GM21447 (cell line): ENCODE measurements at regions not wholly inside any gene's neighbourhood (a gene's known extent, or its start where the extent isn't known, plus 50 kb on each side); places are given as distances from the start of the nearest gene placed in this dataset.

ENCODE experiments used
- ATAC-seq: cut with Tn5 transposase; IDR thresholded peaks from one replicate; pipeline ENCODE4 v1.9.1; 2021; ENCODE audit not compliant: unreplicated experiment

DNA sequence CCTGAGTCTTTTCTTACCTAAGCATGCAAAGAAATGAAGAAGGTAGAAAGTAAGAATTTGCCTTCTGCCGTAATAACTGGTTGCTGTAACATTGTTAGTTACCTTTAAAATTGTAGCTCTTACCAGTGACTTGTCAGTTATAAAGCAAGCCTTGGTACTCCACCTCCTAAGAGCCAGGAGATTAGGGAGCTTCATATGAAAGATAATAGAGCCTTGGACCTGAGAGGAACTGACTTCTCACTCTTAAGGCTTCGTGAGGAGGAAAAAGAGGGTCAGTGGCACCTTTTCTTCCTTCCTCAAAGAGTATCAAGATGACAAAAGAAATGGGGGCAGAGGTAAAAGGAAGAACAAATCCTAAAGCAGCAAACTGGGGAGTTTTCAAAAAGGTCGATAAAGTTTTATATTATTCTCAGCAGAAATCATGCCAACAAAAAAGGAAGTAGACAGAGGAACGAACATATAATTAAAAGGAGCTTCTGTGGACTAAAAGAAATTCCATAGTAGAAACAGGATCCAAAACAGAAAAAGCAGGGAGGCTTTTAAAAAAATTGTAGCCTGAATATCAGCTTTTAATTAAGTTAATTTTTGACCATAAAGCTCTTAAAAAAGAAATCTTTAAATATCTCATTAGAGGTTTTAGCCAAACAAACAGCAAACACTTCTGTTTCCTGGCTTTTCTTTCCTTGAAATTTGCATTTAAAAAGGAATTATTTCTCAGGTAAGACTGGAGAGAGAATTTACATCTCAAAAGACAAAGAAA is 847.1 kb upstream of the ALCAM start:
- no peak for ATAC-seq

DNA sequence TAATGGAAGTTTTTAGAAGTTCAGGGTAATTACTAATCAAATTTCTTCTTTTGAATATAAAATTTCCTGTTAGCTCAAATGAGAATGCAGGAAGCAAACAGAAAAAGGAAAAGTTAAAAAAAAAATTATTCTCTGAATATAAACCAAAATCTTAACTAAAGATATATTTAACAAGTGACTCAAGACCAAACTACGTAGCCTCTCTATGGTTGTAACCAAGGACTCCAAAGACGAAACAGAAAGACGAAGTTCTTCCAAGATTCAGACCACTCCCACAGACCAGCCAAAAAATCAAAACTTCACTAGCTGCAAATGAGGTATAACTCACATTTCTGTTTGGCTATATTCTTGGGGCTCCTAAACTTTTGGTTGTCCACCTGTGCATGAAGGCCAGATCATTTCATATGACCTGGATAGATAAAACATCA is 846.5 kb upstream of the ALCAM start:
- peak; percentile 39 for ATAC-seq

DNA sequence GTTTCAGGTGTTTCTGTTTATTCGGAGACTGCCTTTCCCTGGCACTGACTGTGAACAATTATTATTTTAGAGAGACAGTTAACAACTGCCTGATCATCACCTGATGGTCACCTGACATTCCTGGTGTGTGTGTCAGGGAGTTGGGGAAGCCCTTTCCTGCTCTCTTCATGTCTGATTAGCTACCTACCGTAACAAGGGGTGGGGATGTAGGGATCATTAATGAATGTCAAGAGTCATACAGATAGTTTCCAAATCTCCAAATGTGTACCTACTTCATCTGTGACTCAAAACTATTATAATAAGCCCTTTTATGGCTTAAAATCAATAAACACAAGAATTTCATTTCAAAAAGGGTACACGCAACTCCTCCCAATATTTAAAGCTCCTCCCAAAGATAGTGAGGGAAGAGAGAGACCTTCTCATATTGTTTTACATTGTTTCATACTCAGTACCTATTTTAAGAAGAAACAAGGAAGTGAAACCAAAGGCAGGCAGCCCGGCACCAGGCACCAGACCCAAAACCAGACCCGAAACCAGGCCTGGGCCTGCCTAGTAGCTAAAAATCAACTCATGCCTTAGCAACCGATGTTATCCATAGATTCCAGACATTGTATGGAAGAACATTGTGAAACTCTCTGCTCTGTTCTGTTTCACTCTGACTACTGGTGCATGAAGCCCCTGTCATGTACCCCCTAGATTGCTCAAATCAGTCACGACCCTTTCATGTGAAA is 844.9 kb upstream of the ALCAM start:
- ATAC-seq = peak; percentile 46

DNA sequence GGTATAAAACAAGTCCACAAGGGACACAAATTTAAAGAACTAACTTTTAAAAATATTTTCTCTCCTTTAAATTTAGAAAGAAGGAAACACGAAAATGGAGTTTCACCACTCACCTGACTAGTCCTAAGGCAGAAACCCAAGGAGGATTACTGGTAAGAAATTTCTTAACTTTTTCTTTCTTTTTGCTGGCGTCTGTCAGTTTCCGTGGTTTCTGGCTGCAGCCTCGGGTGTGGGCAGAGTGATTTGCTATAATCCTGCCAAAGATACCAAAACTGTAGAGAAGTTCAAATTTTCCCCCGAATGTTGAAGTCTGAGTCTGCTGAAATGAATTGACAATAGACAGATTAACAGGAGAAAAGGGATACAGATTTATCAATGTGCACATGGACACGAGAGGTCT is 843.6 kb upstream of the ALCAM start:
- peak; percentile 21 for ATAC-seq

DNA sequence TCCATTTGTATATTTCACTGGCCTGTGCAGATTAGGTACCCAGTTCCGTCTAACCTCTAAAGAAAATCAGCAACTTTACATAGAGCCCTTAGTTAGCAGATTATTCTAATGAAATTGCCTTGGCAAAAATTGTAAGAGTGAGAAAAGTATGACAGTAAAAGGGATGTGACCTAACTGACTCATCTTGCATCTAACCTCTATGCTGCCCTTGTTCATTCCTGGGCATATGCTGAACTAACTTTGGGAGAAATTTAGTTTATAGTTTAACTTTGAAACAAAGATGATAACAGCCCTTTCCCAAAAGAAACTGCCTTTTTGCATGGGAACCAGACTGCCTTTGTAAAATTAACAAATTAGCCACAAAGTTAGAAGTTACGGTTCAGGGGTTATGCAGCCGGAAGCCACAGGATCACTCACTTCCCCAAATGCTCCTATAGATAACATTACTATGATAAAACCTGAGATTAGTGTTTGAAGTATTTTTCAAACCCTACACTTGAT is 839.8 kb upstream of the ALCAM start:
- ATAC-seq = peak; percentile 79

DNA sequence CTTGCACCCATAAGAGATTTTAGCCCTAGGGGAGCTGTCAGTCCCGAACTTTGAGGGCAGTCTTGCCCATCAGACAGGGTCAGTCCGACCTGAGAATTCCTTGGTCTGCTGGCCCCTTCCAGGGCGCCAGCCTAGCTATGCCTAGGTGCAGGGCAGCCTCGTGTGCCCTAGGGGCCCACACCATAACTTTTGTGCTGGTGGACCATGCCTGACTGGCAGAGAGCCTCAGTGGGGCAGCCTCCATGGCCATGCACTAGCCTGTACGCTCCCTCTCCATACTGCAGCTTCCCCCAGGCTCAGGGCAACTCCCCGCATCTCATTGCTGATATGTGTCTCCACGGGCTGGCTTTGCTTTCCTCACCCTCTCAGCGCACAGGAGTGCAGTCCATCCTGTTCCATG is 835.8 kb upstream of the ALCAM start:
- no peak for ATAC-seq

DNA sequence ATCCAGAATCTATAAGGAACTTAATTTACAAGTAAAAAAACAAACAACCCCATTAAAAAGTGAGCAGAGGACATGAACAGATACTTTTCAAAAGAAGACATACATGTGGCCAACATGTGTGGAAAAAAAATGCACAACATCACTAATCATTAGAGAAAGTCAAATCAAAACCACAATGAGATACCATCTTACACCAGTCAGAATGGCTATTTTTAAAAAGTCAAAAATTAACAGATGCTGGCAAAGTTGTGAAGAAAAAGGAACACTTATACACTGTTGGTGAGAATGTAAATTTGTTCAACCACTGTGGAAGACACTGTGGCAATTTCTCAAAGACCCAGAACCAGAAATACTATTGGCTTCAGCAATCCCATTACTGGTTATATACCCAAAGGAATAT is 830.0 kb upstream of the ALCAM start:
- no peak for ATAC-seq

DNA sequence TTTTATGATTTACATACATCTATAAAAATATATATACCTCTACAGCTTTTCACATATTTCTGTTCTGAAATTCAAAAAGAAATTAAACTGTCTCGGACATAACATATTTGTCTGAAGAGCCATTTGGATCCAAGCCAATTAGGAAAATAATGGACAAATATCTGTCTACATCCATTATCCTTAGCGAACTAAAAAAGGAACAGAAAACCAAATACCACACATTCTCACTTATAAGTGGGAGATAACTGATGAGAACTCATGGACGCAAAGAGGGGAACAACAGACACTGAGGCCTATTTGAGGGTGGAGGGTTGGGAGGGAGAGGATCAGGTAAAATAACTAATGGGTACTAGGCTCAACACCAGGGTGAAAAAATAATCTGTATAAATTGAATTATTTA is 829.4 kb upstream of the ALCAM start:
- ATAC-seq = no peak

DNA sequence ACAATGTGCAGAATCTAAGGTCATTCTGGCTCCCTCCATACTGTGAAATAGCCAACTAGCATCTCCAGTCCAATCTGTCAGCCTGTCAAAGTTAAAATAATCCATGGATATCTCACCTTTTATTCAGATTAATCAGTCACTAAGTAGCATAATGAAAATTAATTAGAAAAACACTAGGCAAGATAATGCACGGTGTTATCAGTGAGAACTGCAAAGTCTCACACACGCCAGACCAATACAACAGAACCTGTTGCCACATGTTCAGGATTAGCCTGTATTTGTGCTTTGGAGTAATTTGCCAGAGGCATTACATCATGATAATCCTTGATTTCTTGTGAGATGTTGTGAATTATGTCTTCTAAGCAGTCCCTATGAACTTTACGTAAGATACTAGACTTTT is 820.4 kb upstream of the ALCAM start:
- ATAC-seq = no peak

DNA sequence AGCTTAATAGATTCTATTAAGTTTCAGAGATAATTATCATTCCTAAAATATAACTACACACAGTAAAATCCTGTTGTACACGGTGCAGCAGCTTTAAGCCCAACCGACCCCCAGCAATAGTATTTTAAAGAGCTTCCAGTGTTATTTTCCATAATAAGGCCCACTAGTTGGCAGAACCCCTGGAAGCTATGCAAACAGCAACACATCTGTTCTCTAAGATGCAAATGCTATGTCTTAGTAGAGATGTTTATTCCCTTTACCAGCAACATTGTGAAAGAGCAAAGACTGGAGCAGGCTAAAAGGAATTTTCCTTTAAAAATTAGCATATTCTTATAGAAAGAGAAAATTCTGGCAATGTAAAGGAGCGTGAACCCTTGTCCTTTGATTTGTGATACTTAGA is 819.7 kb upstream of the ALCAM start:
- ATAC-seq = no peak

DNA sequence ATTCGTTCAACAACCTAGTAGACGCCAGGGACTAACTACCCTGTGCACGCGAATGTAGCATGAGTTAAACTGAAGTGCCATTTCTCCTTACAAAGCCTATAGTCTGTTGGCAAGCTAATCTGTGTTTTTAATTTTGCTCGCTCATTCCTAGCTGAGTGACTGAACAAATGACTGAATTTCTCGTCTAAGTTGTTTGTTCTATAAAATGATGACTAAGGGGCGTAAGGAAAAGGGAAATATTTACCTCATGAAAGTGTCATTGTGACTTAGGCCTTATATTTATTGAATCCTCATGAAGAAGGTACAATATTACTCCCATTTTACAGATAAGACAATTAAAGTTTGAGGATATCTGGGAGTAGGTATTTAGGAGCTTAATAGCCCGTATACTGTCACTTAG is 818.3 kb upstream of the ALCAM start:
- no peak for ATAC-seq

DNA sequence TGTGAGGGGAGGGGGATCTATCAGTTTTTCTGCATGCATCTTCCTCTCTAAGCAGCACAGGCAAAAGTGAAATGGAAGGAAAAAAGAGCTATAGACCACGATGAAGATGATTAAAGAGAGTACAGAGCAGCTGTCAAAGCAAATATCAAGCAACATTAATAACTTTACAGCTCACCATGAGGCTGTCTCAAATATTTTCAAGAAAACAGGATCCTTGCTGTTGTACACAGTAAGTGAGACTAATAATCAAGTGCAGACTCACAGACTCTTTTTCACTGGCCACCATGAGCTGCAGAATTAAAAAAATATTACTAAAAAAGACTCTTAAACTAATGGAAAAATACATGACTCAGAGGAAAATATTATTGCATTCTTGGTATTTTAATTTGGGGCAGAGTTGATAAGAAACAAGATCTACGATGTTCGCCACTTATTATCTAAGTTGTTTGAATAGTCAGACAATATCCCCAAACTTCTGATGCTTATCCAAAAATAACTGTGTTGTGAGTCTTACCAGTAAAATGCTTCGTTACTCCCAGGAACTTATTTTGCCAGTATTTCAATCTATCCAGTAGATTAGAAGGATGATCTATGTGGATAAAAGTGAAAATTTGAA is 817.5 kb upstream of the ALCAM start:
- ATAC-seq = no peak

DNA sequence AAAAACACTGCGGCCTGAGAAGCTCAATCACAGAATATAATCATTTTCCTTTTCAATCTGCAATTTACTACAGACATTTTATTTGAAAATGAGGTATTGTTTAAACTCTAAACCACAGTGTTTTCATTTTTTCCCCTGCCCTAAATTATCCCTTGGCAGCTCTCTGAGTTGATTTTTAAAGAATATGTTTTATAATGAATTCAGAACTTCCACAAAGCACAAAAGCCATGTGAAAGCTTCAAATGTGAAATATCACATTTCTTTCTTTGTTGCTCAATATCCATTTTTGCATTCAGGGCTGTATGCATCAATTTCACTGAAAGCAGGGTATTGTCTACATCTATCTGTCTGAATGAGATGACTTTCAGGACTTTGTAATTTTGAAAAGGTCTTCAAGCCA is 813.6 kb upstream of the ALCAM start:
- ATAC-seq = no peak

DNA sequence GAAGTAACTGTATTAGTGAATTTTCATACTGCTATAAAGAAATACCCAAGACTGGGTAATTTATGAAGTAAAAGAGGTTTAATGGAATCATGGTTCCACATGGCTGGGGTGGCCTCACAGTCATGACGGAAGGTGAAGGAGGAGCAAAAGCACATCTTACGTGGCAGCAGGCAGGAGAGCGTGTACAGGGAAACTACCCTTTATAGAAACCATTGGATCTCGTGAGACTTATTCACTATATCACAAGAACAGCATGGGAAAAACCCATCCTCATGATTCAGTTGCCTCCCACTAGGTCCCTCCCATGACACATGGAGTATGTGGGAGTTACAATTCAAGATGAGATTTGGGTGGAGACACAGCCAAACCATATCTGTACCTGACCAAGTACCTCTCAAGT is 812.3 kb upstream of the ALCAM start:
- no peak for ATAC-seq

DNA sequence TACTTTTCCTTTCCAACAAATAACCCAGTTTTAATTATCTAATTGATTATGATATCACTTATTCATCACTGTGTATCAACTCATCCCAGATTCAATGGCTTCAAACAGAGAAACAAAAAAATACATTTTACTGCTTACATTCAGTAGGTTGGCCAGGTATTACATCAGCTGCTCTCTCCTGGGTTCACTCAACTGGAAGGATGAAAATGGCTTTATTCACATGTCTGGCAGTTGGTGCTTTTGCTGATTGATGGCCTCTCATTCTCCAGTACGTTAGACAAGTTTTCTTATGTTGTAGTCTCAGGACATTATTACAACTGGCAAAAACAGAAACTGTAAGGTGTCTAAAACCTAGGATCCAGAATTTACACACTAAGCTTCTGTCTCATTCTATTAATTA is 811.0 kb upstream of the ALCAM start:
- ATAC-seq = no peak

DNA sequence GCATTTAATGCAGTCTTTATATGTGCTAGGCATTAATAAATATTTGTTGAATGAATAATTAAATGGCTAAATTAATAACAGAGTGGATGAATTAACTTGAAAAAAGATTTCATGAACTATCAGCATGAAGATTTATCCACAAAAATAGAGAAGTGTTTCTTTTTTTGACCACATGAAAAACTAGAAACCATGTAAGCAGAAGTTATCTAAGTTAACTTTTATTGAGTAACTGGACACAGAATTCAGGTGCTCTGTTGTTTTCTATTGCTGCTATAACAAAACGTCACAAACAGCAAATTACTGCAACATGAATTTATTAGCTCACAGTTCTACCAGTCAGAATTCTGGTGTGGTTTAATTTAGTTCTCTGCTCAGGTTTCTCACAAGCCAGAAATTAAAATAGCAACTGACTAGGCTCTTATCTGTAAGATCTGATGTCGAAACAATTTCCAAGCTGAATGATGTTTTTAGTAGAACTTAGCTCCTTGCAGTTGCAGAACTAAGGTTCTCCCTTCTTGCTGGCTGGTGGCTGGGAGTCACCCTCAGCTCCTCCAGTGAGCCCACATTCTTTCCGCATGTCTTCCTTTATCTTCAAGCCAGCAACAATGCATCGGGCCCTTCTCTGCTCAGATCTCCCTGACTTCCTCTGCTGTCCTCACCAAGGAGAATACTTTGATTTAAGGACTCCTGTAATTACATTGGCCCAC is 810.2 kb upstream of the ALCAM start:
- ATAC-seq = no peak

DNA sequence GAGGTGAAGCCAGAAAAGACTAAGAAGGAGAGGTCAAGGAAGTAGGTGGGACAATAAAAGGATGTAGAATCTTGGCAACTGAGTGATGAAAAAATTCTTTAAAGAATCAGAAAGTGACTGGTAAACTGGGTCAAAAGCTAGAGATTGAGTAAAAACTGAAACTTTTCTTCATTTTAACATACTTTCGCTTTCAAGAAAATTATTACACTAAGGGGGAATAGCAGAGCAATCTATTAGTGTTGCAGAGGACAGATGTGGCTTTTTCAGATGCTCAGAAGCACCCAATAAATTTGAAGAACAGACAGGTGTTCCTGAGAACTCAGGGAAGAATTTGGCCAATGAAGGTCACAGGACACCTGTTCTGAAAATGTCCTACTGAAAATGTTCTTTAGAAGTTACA is 805.4 kb upstream of the ALCAM start:
- ATAC-seq = no peak

DNA sequence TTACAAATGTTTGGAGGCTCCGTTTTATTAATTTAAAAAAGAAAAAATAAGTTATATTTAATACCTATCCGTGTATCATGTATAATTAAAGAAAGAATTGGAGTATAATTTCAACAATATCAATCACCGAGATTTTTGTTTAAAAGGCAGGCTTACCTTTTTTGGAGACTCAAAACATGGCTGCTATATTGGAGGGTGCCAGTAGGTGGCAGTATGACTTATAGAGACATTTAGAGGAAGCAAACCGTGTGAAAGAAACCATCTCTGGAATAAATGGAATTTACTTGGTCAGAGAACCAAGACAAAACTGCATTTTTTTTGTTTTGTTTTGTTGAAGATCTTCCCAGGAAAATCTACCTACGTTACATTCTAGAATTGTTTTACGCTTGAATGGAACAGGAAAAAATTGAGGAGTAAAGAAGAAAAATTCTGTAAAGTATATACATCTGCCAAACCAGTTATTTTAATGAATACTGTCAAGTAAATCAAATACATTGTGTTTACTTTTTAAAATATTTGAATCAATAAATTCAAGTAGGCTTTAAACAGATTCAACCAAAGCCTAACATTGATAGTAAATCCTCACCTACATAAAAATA is 802.6 kb upstream of the ALCAM start:
- ATAC-seq = no peak

DNA sequence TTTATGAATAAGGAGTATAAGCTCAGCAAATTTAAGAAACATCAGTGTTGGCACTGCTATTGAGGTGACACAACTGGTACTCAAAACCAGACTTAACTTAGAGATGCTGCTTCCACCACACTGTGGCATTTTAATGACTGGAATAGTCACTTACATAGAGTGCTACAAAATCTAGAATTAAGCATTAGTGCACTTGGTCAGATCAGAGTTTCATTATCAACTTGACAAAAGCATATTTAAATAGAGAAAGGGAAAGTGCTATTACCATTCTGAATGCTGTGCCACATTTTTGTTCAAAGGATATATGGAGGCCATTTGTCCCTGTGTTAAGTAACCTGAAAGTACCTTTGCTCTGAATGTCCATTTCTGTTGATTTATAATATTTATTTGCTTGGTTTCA is 800.7 kb upstream of the ALCAM start:
- no peak for ATAC-seq

DNA sequence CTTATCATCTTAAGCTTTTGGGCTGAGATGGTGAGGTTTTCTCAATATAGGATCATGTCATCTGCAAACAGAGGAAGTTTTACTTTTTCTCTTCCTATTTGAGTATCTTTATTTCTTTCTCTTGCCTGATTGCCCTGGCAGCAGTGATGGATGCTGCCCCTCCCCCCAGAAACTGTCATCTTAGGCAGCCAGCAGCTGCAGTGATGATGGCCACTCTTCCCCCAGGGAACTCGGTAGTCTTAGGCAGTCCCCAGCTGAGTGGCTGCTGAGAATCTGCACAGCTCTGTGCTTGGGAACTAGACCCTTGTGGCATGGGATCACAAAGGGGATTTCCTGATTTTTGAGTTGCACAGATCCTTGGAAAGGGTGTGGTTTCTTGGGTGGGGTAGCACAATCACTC is 791.1 kb upstream of the ALCAM start:
- no peak for ATAC-seq

DNA sequence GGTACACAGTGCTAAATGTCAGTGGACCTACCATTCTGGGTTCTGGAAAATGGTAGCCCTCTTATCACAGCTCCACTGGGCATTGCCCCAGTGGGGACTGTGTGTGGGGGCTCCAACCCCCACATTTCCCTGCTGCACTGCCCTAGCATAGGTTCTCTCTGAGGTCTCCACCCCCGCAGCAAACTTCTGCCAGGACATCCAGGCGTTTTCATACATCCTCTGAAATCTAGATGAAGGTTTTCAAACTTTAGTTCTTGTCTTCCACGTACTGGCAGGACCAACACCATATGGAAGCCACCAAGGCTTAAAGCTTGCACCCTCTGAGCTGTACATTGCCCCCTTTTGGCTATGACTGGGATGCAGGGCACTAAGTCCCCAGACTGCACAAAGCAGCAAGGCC is 788.2 kb upstream of the ALCAM start:
- ATAC-seq = no peak
